ENCODE measurements at regions not wholly inside any gene's neighbourhood (a gene's known extent, or its start where the extent isn't known, plus 50 kb on each side); places are given as distances from the start of the nearest gene placed in this dataset.

- Histone ChIP-seq H2BK20ac (ENCODE audit: low read depth, low read length) (no peak overlapping the region), H3K27ac (ENCODE audit: insufficient read depth, low read length) (no peak overlapping the region), H2AK9ac (replicated peaks; ENCODE audit: low read depth, low read length, poor library complexity) (no peak overlapping the region), H4K8ac (ENCODE audit: low read depth in 2 of 2, low read length in 2 of 2) (no peak overlapping the region), H3K4me3 (ENCODE audit: insufficient read depth, low read depth, low read length) (no peak overlapping the region), H3K36me3 (ENCODE audit: control insufficient read depth, insufficient read depth, low read length) (no peaks in the 10 kb centered on the region), H4K5ac (ENCODE audit: low read depth, low read length) (no peak overlapping the region), H3K27me3 (ENCODE audit: control insufficient read depth, insufficient read depth, low read length) (no peaks in the 10 kb centered on the region), H3K79me1 (ENCODE audit: low read depth in 1 of 2, low read length in 2 of 2) (no peaks in the 10 kb centered on the region), H3K9me3 (ENCODE audit: control insufficient read depth, insufficient read depth, low read length) (peaks cover 6% of the 10 kb centered on the region; the same call in 1 of the 2 replicates), H2AK5ac (ENCODE audit: low read depth, low read length) (no peak overlapping the region), H3K4me2 (ENCODE audit: low read depth, low read length) (no peak overlapping the region), H2BK15ac (ENCODE audit: low read depth, low read length) (no peak overlapping the region), H4K20me1 (ENCODE audit: insufficient read depth, low read length) (no peaks in the 10 kb centered on the region), H3K56ac (ENCODE audit: extremely low read depth, insufficient read depth, low read length) (no peak overlapping the region), H3K23ac (ENCODE audit: low read depth, low read length) (no peak overlapping the region), H3K4me1 (ENCODE audit: control insufficient read depth, insufficient read depth, low read length) (no peaks in the 10 kb centered on the region), H2BK120ac (ENCODE audit: low read depth, low read length) (no peak overlapping the region), H3K9ac (ENCODE audit: low read depth, low read length) (no peak overlapping the region), H3K4ac (ENCODE audit: low read depth, low read length) (no peak overlapping the region), H3K18ac (ENCODE audit: low read depth, low read length) (no peak overlapping the region), H4K91ac (ENCODE audit: insufficient read depth, low read depth, low read length) (no peak overlapping the region), H2BK5ac (ENCODE audit: low read depth, low read length, poor library complexity, severe bottlenecking) (no peak overlapping the region), H2AFZ (replicated peaks; ENCODE audit: low read length, poor library complexity) (no peak overlapping the region), H3K14ac (replicated peaks; ENCODE audit: low read depth, low read length) (no peak overlapping the region), H3K9me1 (ENCODE audit: insufficient read depth, low read length) (no peaks in the 10 kb centered on the region)
- dilution Hi-C loops (cut with HindIII; ENCODE audit: low sequenced_read_pairs, unreplicated experiment) (no loop called here), in situ Hi-C loops (cut with MboI; ENCODE audit: low sequenced_read_pairs) (no loop called here), intact Hi-C loops (cut with micrococcal nuclease) (no loop called here)
- ChIA-PET CTCF (no interaction called here), POLR2A (ENCODE audit: unreplicated experiment) (no interaction called here)
- no CpG with 5 or more reads among the region's 3 CpGs for WGBS, 2 experiments (ENCODE audit: extremely low coverage in 2 of 2, insufficient read length in 1 of 2)
- no TSS peak for BruUV-seq (replicated peaks)
- DNase-seq = no peak
- ATAC-seq (ENCODE audit: low read depth) = no peak
- no peak for TF ChIP-seq ELK1 (IDR thresholded peaks at IDR 0.05; ENCODE audit: borderline replicate concordance, low read depth, low read length)
- no peak for TF ChIP-seq RAD21 (IDR thresholded peaks at IDR 0.05; ENCODE audit: low read length)
- no peak for TF ChIP-seq MXI1 (IDR thresholded peaks at IDR 0.05; ENCODE audit: borderline replicate concordance, low read depth, low read length)
- TF ChIP-seq CTCF (conservative IDR thresholded peaks at IDR 0.05; ENCODE audit: low read depth, low read length) = no peak
- TF ChIP-seq SMC3 (IDR thresholded peaks at IDR 0.05; ENCODE audit: low read depth, low read length) = no peak
- no peak for TF ChIP-seq USF2 (IDR thresholded peaks at IDR 0.05; ENCODE audit: low read depth, low read length)
- TF ChIP-seq MAZ (IDR thresholded peaks at IDR 0.05; ENCODE audit: borderline replicate concordance, low read depth, low read length) = no peak
- TF ChIP-seq CEBPB (IDR thresholded peaks at IDR 0.05; ENCODE audit: low read depth, low read length) = no peak
- no peak for TF ChIP-seq NFE2L2 (IDR thresholded peaks at IDR 0.05; ENCODE audit: low read depth, low read length)
- no peak for TF ChIP-seq RCOR1 (IDR thresholded peaks at IDR 0.05; ENCODE audit: insufficient replicate concordance, low read length)
- TF ChIP-seq BHLHE40 (IDR thresholded peaks at IDR 0.05; ENCODE audit: low read depth, low read length) = no peak
- TF ChIP-seq POLR2A (IDR thresholded peaks at IDR 0.05; ENCODE audit: low read depth, low read length) = no peak
- no peak for TF ChIP-seq RFX5 (IDR thresholded peaks at IDR 0.05; ENCODE audit: low read depth, low read length)
- TF ChIP-seq FOS (IDR thresholded peaks at IDR 0.05; ENCODE audit: low read depth, low read length) = no peak
- no peak for TF ChIP-seq CHD1 (IDR thresholded peaks at IDR 0.05; ENCODE audit: low read depth, low read length)
- TF ChIP-seq MAFK (IDR thresholded peaks at IDR 0.05; ENCODE audit: low read depth, low read length) = no peak
Observed at GRCh38 chr13:18936104-18936503, 245.5 kb downstream of the TUBA3C start.
